Omental fat pad (tissue), 3 donors: ENCODE measurements at regions not wholly inside any gene's neighbourhood (a gene's known extent, or its start where the extent isn't known, plus 50 kb on each side); places are given as distances from the start of the nearest gene placed in this dataset.

ENCODE experiments used
- ATAC-seq: fragments of 150-250 bp; one replicate; pipeline ENCODE4 v1.9.1; 2016; ENCODE audit warnings: mild to moderate bottlenecking, moderate library complexity; ENCODE audit not compliant: low FRiP score
- DNase-seq: peaks from one replicate; pipeline ENCODE4 v3.0.0-alpha.2; 2019; ENCODE audit warnings: low spot score
- CTCF ChIP-seq, 3 donors: fragments of 450-650 bp; IDR thresholded peaks; one replicate each; pipeline ENCODE4 v1.5.1; 2016 to 2017; ENCODE audit warnings: antibody characterized with exemption in 3 of 3, mild to moderate bottlenecking in 3 of 3, moderate library complexity in 2 of 3

DNA sequence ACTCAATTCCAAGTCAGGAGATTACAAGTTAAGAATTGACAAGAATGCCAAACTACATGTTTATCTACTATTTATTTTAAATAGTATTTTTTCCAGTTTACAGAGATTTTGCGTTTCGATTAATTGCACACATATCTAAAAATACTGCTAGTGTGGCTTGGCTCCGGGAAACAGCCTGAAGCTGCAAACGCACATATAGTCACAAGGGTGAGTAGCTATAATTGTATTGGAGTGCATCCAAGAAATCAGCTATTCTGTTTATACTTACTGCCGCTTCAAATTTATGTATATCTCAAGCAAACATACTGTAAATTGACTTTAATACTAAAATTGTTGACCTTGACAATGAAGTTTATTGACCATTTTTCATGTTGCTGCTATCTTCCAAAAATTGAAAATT, 77.0 kb upstream of the PLSCR5 start:
- ATAC-seq: no peak
- DNase-seq: no peak
- no peak for TF ChIP-seq CTCF (IDR thresholded peaks at IDR 0.05)

GRCh38 chr3:146680617-146681016, 75.5 kb upstream of the PLSCR5 start:
- no peak for DNase-seq
- no peak for ATAC-seq
- no peak for TF ChIP-seq CTCF (IDR thresholded peaks at IDR 0.05)

- DNase-seq: no peak
- ATAC-seq: no peak
Observed at GRCh38 chr3:146679995-146680394, 74.8 kb upstream of the PLSCR5 start.

GRCh38 chr3:146679191-146679590, 74.0 kb upstream of the PLSCR5 start:
- DNase-seq: no peak
- no peak for TF ChIP-seq CTCF (IDR thresholded peaks at IDR 0.05)
- ATAC-seq: no peak

More at GRCh38 chr3:146679995-146680394, 74.8 kb upstream of the PLSCR5 start:
- no peak for TF ChIP-seq CTCF (IDR thresholded peaks at IDR 0.05)

DNA sequence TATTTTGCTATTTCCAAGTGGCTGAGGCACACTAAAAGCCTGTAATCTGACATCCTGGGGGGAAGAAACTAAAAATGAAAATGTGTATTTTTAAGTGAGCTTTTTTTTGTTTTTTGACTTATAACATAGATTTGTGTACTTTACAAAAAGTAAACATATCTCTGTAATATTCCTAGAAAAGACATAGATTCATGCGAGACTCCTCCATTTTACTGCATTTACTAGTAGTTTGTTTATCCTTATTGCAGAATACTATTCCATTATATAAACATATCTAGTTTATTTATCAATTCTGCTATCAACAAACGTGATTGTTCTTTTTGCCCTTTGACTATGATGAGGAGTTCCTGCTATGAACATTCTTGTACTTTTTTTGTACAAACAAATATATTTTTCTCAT, 67.8 kb upstream of the PLSCR5 start:
- DNase-seq (no peak), ATAC-seq (no peak)
- TF ChIP-seq CTCF (IDR thresholded peaks at IDR 0.05): no peak

DNA sequence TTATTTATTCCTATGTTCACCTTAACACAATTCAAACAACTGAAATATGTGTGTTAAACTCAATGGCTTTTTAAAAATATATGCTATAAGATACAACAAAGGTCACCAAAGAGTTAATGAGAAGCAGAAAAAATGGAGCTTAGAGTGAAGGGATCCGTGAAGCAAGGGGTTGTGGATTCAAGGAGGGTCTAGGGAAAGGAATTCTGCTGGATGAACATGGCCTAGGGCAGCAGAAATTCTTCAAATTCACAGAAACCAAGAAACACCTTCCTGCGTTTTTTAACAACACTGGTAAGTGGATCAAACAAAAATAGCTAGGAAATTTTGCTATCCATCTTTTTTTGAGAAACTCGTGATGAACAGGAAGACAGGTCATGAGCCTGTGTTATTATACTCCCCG, 59.3 kb upstream of the PLSCR5 start:
- no peak for TF ChIP-seq CTCF (IDR thresholded peaks at IDR 0.05)
- DNase-seq: no peak
- ATAC-seq: no peak

- ATAC-seq (no peak), DNase-seq (no peak)
- no peak for TF ChIP-seq CTCF (IDR thresholded peaks at IDR 0.05)
Observed at GRCh38 chr3:146658841-146659240, 53.7 kb upstream of the PLSCR5 start.
